Endothelial cell of umbilical vein (primary cell): ENCODE measurements at regions not wholly inside any gene's neighbourhood (a gene's known extent, or its start where the extent isn't known, plus 50 kb on each side); places are given as distances from the start of the nearest gene placed in this dataset.

Experiments used
- BruUV-seq: library from RNA; stranded (reverse); fragments of 400-500 nt; replicated peaks from 2 replicates; lab custom pipeline; 2021; lab: Mats Ljungman, UMichigan
- CTCF ChIA-PET: fragments of 300-600, 350-600 bp; sonication (Branson Sonifier 250); formaldehyde crosslinking; loops from one replicate; lab custom pipeline; 2021; ENCODE audit warnings: antibody characterized with exemption, inconsistent platforms; lab: Charles Lee
- POLR2A ChIA-PET: fragments of 300-600, 350-600 bp; sonication (Branson Sonifier 250); formaldehyde crosslinking; loops from one replicate; lab custom pipeline; 2021; ENCODE audit warnings: antibody characterized with exemption, inconsistent platforms; lab: Charles Lee
- DNase-seq: peaks from one replicate; pipeline ENCODE4 v3.0.0-alpha.2; 2011; ENCODE audit warnings: low read depth, low spot score
- FAIRE-seq: peaks from 2 replicates; lab custom pipeline; 2011; peaks lifted over from hg19 to GRCh38; lab: Jason Lieb, UNC
- H2AFZ ChIP-seq: 2 replicates; pipeline ENCODE4 v1.6.0; 2012; ENCODE audit warnings: low read depth, low read length, control low read depth, inconsistent platforms
- H3K27ac ChIP-seq: 2 replicates; pipeline ENCODE4 v1.5.1; 2011; ENCODE audit warnings: low read depth, mild to moderate bottlenecking, control low read depth, low read length, moderate library complexity; ENCODE audit not compliant: insufficient read depth
- H3K27me3 ChIP-seq, 2 experiments: 2 replicates each; pipeline versions ENCODE4 v1.6.0 to v1.6.1; 2011; ENCODE audit warnings: low read length in 2 of 2, mixed read lengths in 1 of 2; ENCODE audit not compliant: control insufficient read depth in 2 of 2, insufficient read depth in 2 of 2
- H3K36me3 ChIP-seq, 2 experiments: 2 replicates in 1 of 2; 3 replicates in 1 of 2; pipeline ENCODE4 v1.5.1; 2011; ENCODE audit warnings: low read length in 2 of 2, mild to moderate bottlenecking in 1 of 2, moderate library complexity in 1 of 2; ENCODE audit not compliant: control insufficient read depth in 2 of 2, insufficient read depth in 2 of 2; ENCODE audit errors: extremely low read depth in 1 of 2
- H3K4me1 ChIP-seq: 3 replicates; pipeline ENCODE4 v1.5.1; 2011; ENCODE audit warnings: mild to moderate bottlenecking, low read length; ENCODE audit not compliant: control insufficient read depth, insufficient read depth; ENCODE audit errors: extremely low read depth
- H3K4me2 ChIP-seq: 2 replicates; pipeline ENCODE4 v1.6.1; 2011; ENCODE audit warnings: low read length, control low read depth, mixed read lengths; ENCODE audit not compliant: insufficient read depth
- H3K4me3 ChIP-seq, 3 experiments: fragments of 200-600 bp in 1 of 3; sonication (generic), shearing (Covaris generic) in 1 of 3; replicated peaks in 1 of 3; 2 replicates each; pipeline ENCODE4 v1.5.1; 2011 to 2016; ENCODE audit warnings: control low read depth in 3 of 3, low read length in 3 of 3, mild to moderate bottlenecking in 2 of 3, inconsistent platforms in 1 of 3, low read depth in 1 of 3, moderate library complexity in 1 of 3; ENCODE audit not compliant: insufficient read depth in 1 of 3
- H3K79me2 ChIP-seq: 2 replicates; pipeline ENCODE4 v1.6.0; 2012; ENCODE audit warnings: low read length, inconsistent platforms; ENCODE audit not compliant: control insufficient read depth, insufficient read depth
- H3K9ac ChIP-seq: replicated peaks from 2 replicates; pipeline ENCODE3; 2011; ENCODE audit warnings: low read length, control low read depth; ENCODE audit not compliant: insufficient read depth; ENCODE audit errors: extremely low read depth
- H3K9me1 ChIP-seq: replicated peaks from 3 replicates; pipeline ENCODE4 v1.6.0; 2011; ENCODE audit warnings: mild to moderate bottlenecking, low read length; ENCODE audit not compliant: control insufficient read depth, insufficient read depth; ENCODE audit errors: extremely low read depth
- H3K9me3 ChIP-seq: replicated peaks from 2 replicates; pipeline ENCODE4 v1.5.1; 2012; ENCODE audit warnings: low read length, inconsistent platforms; ENCODE audit not compliant: control insufficient read depth, insufficient read depth
- H4K20me1 ChIP-seq: replicated peaks from 2 replicates; pipeline ENCODE3; 2011; ENCODE audit warnings: mild to moderate bottlenecking, low read length; ENCODE audit not compliant: control insufficient read depth, insufficient read depth; ENCODE audit errors: extremely low read depth
- EZH2 ChIP-seq: IDR thresholded peaks from 2 replicates; pipeline ENCODE4 v1.6.1; 2012; ENCODE audit warnings: borderline replicate concordance, low read depth, mild to moderate bottlenecking, moderate library complexity, low read length, inconsistent platforms; ENCODE audit not compliant: severe bottlenecking
- FOS ChIP-seq: IDR thresholded peaks from 2 replicates; pipeline ENCODE4 v1.6.1; 2011; ENCODE audit warnings: mild to moderate bottlenecking, low read length, moderate library complexity, borderline replicate concordance; ENCODE audit not compliant: insufficient read depth
- GATA2 ChIP-seq: IDR thresholded peaks from 2 replicates; pipeline ENCODE4 v1.7.0; 2011; ENCODE audit warnings: low read depth, mild to moderate bottlenecking, moderate library complexity, mixed read lengths, low read length; ENCODE audit not compliant: insufficient read length, insufficient read depth
- JUN ChIP-seq: IDR thresholded peaks from 2 replicates; pipeline ENCODE4 v1.6.1; 2011; ENCODE audit warnings: borderline replicate concordance, low read depth; ENCODE audit not compliant: insufficient read length, insufficient read depth
- MYC ChIP-seq: IDR thresholded peaks from one replicate; pipeline ENCODE4 v1.6.1; 2011; ENCODE audit warnings: mild to moderate bottlenecking, low read depth, low read length
- POLR2A ChIP-seq: IDR thresholded peaks from 2 replicates; pipeline ENCODE4 v1.6.1; 2012; ENCODE audit warnings: low read depth, mild to moderate bottlenecking, control low read depth, low read length
- POLR2AphosphoS5 ChIP-seq: IDR thresholded peaks from 2 replicates; pipeline ENCODE4 v1.6.1; 2012; ENCODE audit warnings: low read depth, mild to moderate bottlenecking, control low read depth, low read length, moderate library complexity; ENCODE audit not compliant: insufficient read depth
- dilution Hi-C: fragments of 300-500 bp; cut with MboI; formaldehyde crosslinking; loops from one replicate; pipeline ENCODE4 v1.15.0; 2019; ENCODE audit warnings: low sequenced_read_pairs; ENCODE audit not compliant: extremely low pct_ligation_motif_present
- intact Hi-C: fragments of 100-400 bp; cut with micrococcal nuclease; formaldehyde crosslinking; loops from one replicate; pipeline ENCODE4 v1.10.0; 2022
- TF ChIP-seq, protein P1 (sequence below), 2 donors: IDR thresholded peaks; 1 replicate in 1 of 2; 2 replicates in 1 of 2; pipeline ENCODE4 v1.5.1; 2011; ENCODE audit warnings: low read length in 2 of 2, mild to moderate bottlenecking in 2 of 2, moderate library complexity in 2 of 2, control low read depth in 1 of 2, inconsistent platforms in 1 of 2, low read depth in 1 of 2; ENCODE audit not compliant: insufficient read depth in 1 of 2; ENCODE audit errors: extremely low read depth in 1 of 2
- TF ChIP-seq, protein P2 (sequence below): IDR thresholded peaks from 2 replicates; pipeline ENCODE4 v1.6.1; 2011; ENCODE audit not compliant: insufficient read depth, insufficient read length

DNA sequence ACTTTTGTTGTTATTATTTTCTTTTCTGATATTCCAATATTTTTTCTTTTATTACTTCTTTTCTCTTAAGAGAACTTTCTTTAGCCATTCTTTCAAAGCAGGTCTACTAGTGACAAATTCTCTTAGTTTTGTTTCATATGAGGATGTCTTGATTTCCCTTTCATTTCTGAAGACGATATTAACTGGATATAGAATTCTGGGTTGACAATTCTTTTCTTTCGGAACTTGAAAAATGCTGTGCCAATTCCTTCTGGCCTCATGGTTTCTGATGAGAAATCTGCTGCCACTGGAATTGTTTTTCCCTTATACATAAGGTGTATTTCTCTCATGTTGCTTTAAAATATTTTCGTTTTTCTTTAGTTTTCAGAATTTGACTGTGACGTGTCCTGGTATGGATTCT lies 97.0 kb upstream of the KIF5B start:
- Histone ChIP-seq H3K9me3 (no peaks in the 10 kb centered on the region), H3K4me3 (no peak overlapping the region), H3K27ac (no peak overlapping the region), H3K36me3 (no peaks in the 10 kb centered on the region), H3K9me1 (no peaks in the 10 kb centered on the region), H3K79me2 (no peaks in the 10 kb centered on the region), H2AFZ (no peak overlapping the region), H3K4me1 (peaks cover 34% of the 10 kb centered on the region), H3K4me2 (no peak overlapping the region), H3K27me3 (no peaks in the 10 kb centered on the region), H4K20me1 (no peaks in the 10 kb centered on the region), H3K9ac (no peak overlapping the region)
- no peak for TF ChIP-seq EZH2
- no peak for TF ChIP-seq POLR2A
- no peak for TF ChIP-seq FOS
- no peak for TF ChIP-seq POLR2AphosphoS5
- no peak for TF ChIP-seq JUN
- no peak for TF ChIP-seq MYC
- TF ChIP-seq, protein P1, sequence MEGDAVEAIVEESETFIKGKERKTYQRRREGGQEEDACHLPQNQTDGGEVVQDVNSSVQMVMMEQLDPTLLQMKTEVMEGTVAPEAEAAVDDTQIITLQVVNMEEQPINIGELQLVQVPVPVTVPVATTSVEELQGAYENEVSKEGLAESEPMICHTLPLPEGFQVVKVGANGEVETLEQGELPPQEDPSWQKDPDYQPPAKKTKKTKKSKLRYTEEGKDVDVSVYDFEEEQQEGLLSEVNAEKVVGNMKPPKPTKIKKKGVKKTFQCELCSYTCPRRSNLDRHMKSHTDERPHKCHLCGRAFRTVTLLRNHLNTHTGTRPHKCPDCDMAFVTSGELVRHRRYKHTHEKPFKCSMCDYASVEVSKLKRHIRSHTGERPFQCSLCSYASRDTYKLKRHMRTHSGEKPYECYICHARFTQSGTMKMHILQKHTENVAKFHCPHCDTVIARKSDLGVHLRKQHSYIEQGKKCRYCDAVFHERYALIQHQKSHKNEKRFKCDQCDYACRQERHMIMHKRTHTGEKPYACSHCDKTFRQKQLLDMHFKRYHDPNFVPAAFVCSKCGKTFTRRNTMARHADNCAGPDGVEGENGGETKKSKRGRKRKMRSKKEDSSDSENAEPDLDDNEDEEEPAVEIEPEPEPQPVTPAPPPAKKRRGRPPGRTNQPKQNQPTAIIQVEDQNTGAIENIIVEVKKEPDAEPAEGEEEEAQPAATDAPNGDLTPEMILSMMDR (IDR thresholded peaks at IDR 0.05; ENCODE audit: extremely low read depth in 1 of 2, insufficient read depth in 1 of 2, low read depth in 1 of 2, low read length in 2 of 2): no peak
- no peak for TF ChIP-seq GATA2
- TF ChIP-seq, protein P2, sequence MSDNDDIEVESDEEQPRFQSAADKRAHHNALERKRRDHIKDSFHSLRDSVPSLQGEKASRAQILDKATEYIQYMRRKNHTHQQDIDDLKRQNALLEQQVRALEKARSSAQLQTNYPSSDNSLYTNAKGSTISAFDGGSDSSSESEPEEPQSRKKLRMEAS: no peak
- ChIA-PET CTCF (interaction anchor here (1.1 kb wide), 1 partner anchor 16 kb away, joined by 3 read pairs; no protein-coding TSS in a partner anchor), POLR2A (no interaction called here)
- intact Hi-C loops (no loop called here), dilution Hi-C loops (no loop called here)
- no peak for FAIRE-seq
- no peak for DNase-seq
- BruUV-seq: no TSS peak
